ENCODE measurements at regions not wholly inside any gene's neighbourhood (a gene's known extent, or its start where the extent isn't known, plus 50 kb on each side); places are given as distances from the start of the nearest gene placed in this dataset.

GRCh38 chr2:146927080-146927711 is 917.6 kb upstream of the ACVR2A start:
- TF ChIP-seq, protein P1, sequence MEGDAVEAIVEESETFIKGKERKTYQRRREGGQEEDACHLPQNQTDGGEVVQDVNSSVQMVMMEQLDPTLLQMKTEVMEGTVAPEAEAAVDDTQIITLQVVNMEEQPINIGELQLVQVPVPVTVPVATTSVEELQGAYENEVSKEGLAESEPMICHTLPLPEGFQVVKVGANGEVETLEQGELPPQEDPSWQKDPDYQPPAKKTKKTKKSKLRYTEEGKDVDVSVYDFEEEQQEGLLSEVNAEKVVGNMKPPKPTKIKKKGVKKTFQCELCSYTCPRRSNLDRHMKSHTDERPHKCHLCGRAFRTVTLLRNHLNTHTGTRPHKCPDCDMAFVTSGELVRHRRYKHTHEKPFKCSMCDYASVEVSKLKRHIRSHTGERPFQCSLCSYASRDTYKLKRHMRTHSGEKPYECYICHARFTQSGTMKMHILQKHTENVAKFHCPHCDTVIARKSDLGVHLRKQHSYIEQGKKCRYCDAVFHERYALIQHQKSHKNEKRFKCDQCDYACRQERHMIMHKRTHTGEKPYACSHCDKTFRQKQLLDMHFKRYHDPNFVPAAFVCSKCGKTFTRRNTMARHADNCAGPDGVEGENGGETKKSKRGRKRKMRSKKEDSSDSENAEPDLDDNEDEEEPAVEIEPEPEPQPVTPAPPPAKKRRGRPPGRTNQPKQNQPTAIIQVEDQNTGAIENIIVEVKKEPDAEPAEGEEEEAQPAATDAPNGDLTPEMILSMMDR (IDR thresholded peaks at IDR 0.05), result peak; percentile 31 to 61 (median 39)
- TF ChIP-seq POLR2AphosphoS5 (IDR thresholded peaks at IDR 0.05) (no peak), EP300 (IDR thresholded peaks at IDR 0.05) (no peak)

All from sigmoid colon (tissue), 4 donors.